Heart left ventricle (tissue), 16 donors: ENCODE measurements at regions not wholly inside any gene's neighbourhood (a gene's known extent, or its start where the extent isn't known, plus 50 kb on each side); places are given as distances from the start of the nearest gene placed in this dataset.

ENCODE experiments used
- ATAC-seq, 4 donors: fragments of 200-7000 bp; cut with Tn5 transposase; one replicate each; pipeline ENCODE4 v1.9.1; 2020 to 2022; ENCODE audit warnings: moderate library complexity in 4 of 4, mild to moderate bottlenecking in 3 of 4, moderate number of reproducible peaks in 1 of 4
- DNase-seq, 5 donors: peaks; one replicate each; pipeline ENCODE4 v3.0.0-alpha.2; 2020
- H3K27ac ChIP-seq, 12 donors: fragments of 200-600 bp; sonication (generic) in 4 of 12; one replicate each; pipeline versions ENCODE4 v1.5.0 to v1.8.0; 2016 to 2022; ENCODE audit warnings: mild to moderate bottlenecking in 2 of 12
- H3K27me3 ChIP-seq, 9 donors: fragments of 200-600 bp; sonication (generic) in 2 of 9; one replicate each; pipeline versions ENCODE4 v1.5.1 to v1.8.0; 2016 to 2022; ENCODE audit warnings: mild to moderate bottlenecking in 3 of 9
- H3K36me3 ChIP-seq, 9 donors: fragments of 200-600 bp; sonication (generic) in 2 of 9; one replicate each; pipeline versions ENCODE4 v1.5.0 to v1.8.0; 2018 to 2022; ENCODE audit warnings: mild to moderate bottlenecking in 2 of 9
- H3K4me1 ChIP-seq, 12 donors: fragments of 200-600 bp; sonication (generic) in 4 of 12; one replicate each; pipeline versions ENCODE4 v1.5.0 to v1.8.0; 2016 to 2022; ENCODE audit warnings: mild to moderate bottlenecking in 3 of 12
- H3K4me3 ChIP-seq, 12 donors: fragments of 200-600 bp; sonication (generic) in 4 of 12; one replicate each; pipeline versions ENCODE4 v1.5.0 to v1.8.0; 2017 to 2022; ENCODE audit warnings: mild to moderate bottlenecking in 9 of 12, moderate library complexity in 4 of 12
- H3K9me3 ChIP-seq, 12 donors: fragments of 200-600 bp; sonication (generic) in 4 of 12; one replicate each; pipeline versions ENCODE4 v1.5.0 to v1.8.0; 2016 to 2022; ENCODE audit warnings: mild to moderate bottlenecking in 1 of 12
- CTCF ChIP-seq, 12 donors: fragments of 200-600 bp; sonication (generic) in 4 of 12; IDR thresholded peaks; one replicate each; pipeline versions ENCODE4 v1.5.0 to v1.8.0; 2018 to 2022; ENCODE audit warnings: antibody characterized with exemption in 12 of 12, mild to moderate bottlenecking in 5 of 12
- POLR2A ChIP-seq, 2 donors: fragments of 450-650 bp; IDR thresholded peaks; one replicate each; pipeline ENCODE4 v1.6.1; 2017; ENCODE audit warnings: antibody characterized with exemption in 2 of 2, mild to moderate bottlenecking in 2 of 2, moderate library complexity in 2 of 2
- WGBS, 4 donors: extraction: QIAGEN DNeasy Blood & Tissue Kit in 2 of 4; methylation state at CpG; one replicate each; pipeline versions ENCODE4 v1.1.5 to v1.1.7; 2013 to 2018; 5-methylcytosine and 5-hydroxymethylcytosine counted together
- intact Hi-C, 10 donors: fragments of 100-400 bp; cut with DNase I; formaldehyde crosslinking; loops; one replicate each; pipeline versions ENCODE4 v1.11.1 to v1.14.2; 2022
- donor health status: ischemic (EF 13 %, LVEDD 7.1; RV severe dilation, severe dysfunction).
- donor health status: healthy with polysubstance abuse.
- donor health status: DM: no; HTN: yes; CAD: no.
- donor health status: DM: no; HTN: no; CAD: no.
- donor health status: ischemic (EF 25% LVEDD 6.9; RV normal size, moderate dysfunction).
- donor health status: ischemic (EF 25% LVEDD 5.7; RV mildly dilated, moderate dysfunction).
- donor health status: healthy.
- donor health status: DM: yes; HTN: yes; CAD: no.
- donor health status: ischemic (EF 35%, LVEDD 5.7; RV mildly dilated, moderate dysfunction).
- donor health status: nonischemic (EF 11% LVEDD 7.7; RV severe dilation, severe dysfunction).
- donor health status: DM: yes; HTN: yes; CAD: no.
- donor health status: PGD.
- donor health status: ischemic (EF 29% LVEDD 5.4; RV normal size, mild dysfunction).
- donor health status: nonischemic (EF 23%, LVEDD 6.1; RV moderate dilation, normal function).

- Histone ChIP-seq H3K4me3 (no peak overlapping the region), H3K27me3 (peaks cover 0 to 65% (median 6%) of the 10 kb centered on the region in 9 donors), H3K4me1 (no peaks in the 10 kb centered on the region), H3K27ac (no peak overlapping the region), H3K9me3 (peaks cover 0 to 5% (median 0%) of the 10 kb centered on the region in 12 donors), H3K36me3 (no peaks in the 10 kb centered on the region)
- ATAC-seq (no peak), DNase-seq (no peak)
- intact Hi-C loops: no loop called here
- WGBS, 4 donors: 76 to 82% (median 78%) methylated on average over 2 of the region's 2 CpGs
- TF ChIP-seq POLR2A (IDR thresholded peaks at IDR 0.05) (no peak), CTCF (IDR thresholded peaks at IDR 0.05) (no peak)
Measured at GRCh38 chr1:30316056-30316455, 407.3 kb downstream of the MATN1 start.

- Histone ChIP-seq H3K36me3 (no peaks in the 10 kb centered on the region), H3K27me3 (peaks cover 0 to 63% (median 6%) of the 10 kb centered on the region in 9 donors), H3K4me3 (no peak overlapping the region), H3K4me1 (no peaks in the 10 kb centered on the region), H3K9me3 (peaks cover 0 to 5% (median 0%) of the 10 kb centered on the region in 12 donors), H3K27ac (no peak overlapping the region)
- DNase-seq: no peak
- 44 to 58% (median 49%) methylated on average over 4 of the region's 4 CpGs for WGBS, 4 donors
- ATAC-seq: no peak
- TF ChIP-seq POLR2A (IDR thresholded peaks at IDR 0.05) (no peak), CTCF (IDR thresholded peaks at IDR 0.05) (no peak)
- intact Hi-C loops: no loop called here
Measured at GRCh38 chr1:30315185-30315960, 408.0 kb downstream of the MATN1 start.

- H3K27me3 ChIP-seq: peaks cover 0 to 55% (median 4%) of the 10 kb centered on the region in 9 donors
- WGBS, 4 donors: 59 to 69% (median 67%) methylated on average over 5 of the region's 5 CpGs
- intact Hi-C loops: no loop called here
- no peaks in the 10 kb centered on the region for H3K36me3 ChIP-seq
- no peak overlapping the region for H3K4me3 ChIP-seq
- peaks cover 0 to 5% (median 0%) of the 10 kb centered on the region in 12 donors for H3K9me3 ChIP-seq
- H3K4me1 ChIP-seq: no peaks in the 10 kb centered on the region
- H3K27ac ChIP-seq: no peak overlapping the region
- TF ChIP-seq POLR2A (IDR thresholded peaks at IDR 0.05): no peak
- no peak for TF ChIP-seq CTCF (IDR thresholded peaks at IDR 0.05)
- DNase-seq (no peak), ATAC-seq (no peak)
Measured at GRCh38 chr1:30314591-30314990, 408.8 kb downstream of the MATN1 start.

- no peak for DNase-seq
- Histone ChIP-seq H3K4me1 (no peaks in the 10 kb centered on the region), H3K27me3 (peaks cover 0 to 50% (median under 1%) of the 10 kb centered on the region in 9 donors), H3K27ac (no peak overlapping the region), H3K36me3 (no peaks in the 10 kb centered on the region), H3K9me3 (peaks cover 0 to 5% (median 0%) of the 10 kb centered on the region in 12 donors), H3K4me3 (no peak overlapping the region)
- intact Hi-C loops: no loop called here
- no peak for ATAC-seq
- TF ChIP-seq CTCF (IDR thresholded peaks at IDR 0.05) (no peak), POLR2A (IDR thresholded peaks at IDR 0.05) (no peak)
- WGBS, 4 donors: 63 to 89% (median 72%) methylated on average over 4 to 5 of the region's 5 CpGs
Measured at GRCh38 chr1:30313584-30313983, 409.8 kb downstream of the MATN1 start.
